ENCODE measurements at regions not wholly inside any gene's neighbourhood (a gene's known extent, or its start where the extent isn't known, plus 50 kb on each side); places are given as distances from the start of the nearest gene placed in this dataset.

- no peak for DNase-seq
Measured at GRCh38 chr2:71888751-71889445, 258.8 kb downstream of the CYP26B1 start.

- DNase-seq, result no peak
Measured at GRCh38 chr2:71887196-71887595, 260.5 kb downstream of the CYP26B1 start.

GRCh38 chr2:71886241-71886640 is 261.4 kb downstream of the CYP26B1 start:
- DNase-seq, result no peak

- DNase-seq, result peak; percentile 9
Measured at GRCh38 chr2:71884303-71885042, 263.2 kb downstream of the CYP26B1 start.

- DNase-seq, result peak; percentile 58
Measured at GRCh38 chr2:71882949-71883472, 264.7 kb downstream of the CYP26B1 start.

DNA sequence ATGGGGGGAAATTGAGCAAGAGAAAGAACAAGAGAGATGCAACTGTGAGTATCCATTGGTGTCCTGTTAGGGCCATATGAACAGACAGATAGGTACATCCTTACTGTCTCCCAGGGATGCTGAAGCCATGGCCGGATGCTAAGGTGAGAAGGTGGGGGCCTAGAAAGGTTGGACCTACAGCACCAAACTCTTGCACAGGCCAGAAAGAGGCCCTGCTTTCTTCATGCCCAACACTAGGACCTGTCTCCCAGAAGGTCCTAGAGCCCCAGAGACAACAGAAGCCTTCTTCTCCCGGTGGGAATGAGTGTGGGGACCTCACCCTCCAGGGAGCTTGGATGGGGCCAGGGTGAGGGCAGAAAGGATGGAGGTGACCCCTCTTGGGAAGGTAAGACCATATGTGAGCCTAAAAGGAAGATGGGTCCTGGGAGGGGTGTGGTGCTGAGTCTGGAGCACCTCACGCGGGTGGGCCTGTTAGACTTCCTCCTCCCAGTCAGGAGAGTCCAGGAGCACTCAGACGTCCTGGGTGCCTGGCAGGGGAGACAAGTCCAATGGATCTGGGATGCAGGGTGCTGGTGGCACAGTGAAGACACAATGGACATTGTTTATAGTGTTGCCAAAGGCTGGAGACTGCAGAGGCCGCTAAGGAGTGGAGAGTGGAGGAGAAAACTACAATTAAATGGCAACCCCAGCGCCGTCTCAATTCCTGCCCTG is 265.3 kb downstream of the CYP26B1 start:
- DNase-seq, result no peak

- peak; percentile 27 for DNase-seq
Measured at GRCh38 chr2:71880846-71881610, 266.6 kb downstream of the CYP26B1 start.

GRCh38 chr2:71880287-71880686 is 267.4 kb downstream of the CYP26B1 start:
- no peak for DNase-seq

- no peak for DNase-seq
Measured at GRCh38 chr2:71879509-71880184, 268.0 kb downstream of the CYP26B1 start.

GRCh38 chr2:71878626-71879508 is 268.8 kb downstream of the CYP26B1 start:
- no peak for DNase-seq

GRCh38 chr2:71877636-71878035 is 270.0 kb downstream of the CYP26B1 start:
- no peak for DNase-seq

- DNase-seq, result no peak
Measured at GRCh38 chr2:71876542-71877451, 270.9 kb downstream of the CYP26B1 start.

- no peak for DNase-seq
Measured at GRCh38 chr2:71872466-71873051, 275.1 kb downstream of the CYP26B1 start.

DNA sequence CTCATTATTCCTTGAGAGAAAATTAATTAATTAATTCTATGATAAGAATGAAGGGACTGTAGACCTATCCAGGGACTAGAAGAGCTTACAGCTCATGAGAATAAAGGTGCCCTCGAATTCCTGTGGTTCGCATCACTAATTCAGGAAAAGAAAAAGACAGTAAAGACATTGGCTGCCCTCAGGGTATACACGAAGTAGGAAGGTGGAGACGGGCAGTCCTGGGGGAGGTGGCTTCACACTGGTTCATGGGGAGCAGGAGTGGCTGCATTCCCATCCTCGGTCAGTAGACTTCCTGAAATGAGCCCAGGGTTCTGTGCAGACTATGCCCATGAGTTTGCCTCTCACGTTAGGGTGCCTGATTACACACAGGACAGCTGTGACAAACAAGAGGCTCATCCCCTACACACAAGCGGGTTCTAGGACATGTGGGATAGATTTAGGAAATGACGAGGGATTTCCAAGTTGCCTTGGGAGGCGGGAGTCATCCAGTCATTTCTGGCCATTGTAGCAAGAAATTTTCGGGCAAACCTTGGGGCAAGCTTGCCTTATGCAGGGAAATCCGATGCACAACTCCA is 282.2 kb downstream of the CYP26B1 start:
- no peak for DNase-seq

DNA sequence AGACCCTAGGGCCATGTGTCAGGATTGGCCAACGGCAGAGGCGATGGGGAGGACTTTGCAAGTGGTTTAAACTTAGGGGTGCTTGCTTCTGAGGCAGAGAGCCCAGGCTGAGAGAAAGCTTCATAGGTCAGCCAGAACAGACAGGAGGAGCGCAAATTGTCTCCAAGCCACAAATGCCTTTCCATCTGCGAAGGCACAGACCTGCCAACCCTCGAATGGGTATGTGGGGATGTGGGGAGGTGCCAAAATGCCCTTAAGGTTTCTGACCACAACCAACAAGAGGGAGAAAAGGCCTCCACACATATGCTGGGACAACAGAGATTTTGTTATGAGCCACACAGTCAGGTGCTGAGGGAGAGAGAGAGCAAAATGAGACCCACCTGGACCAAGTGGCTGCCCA is 283.6 kb downstream of the CYP26B1 start:
- no peak for DNase-seq

DNA sequence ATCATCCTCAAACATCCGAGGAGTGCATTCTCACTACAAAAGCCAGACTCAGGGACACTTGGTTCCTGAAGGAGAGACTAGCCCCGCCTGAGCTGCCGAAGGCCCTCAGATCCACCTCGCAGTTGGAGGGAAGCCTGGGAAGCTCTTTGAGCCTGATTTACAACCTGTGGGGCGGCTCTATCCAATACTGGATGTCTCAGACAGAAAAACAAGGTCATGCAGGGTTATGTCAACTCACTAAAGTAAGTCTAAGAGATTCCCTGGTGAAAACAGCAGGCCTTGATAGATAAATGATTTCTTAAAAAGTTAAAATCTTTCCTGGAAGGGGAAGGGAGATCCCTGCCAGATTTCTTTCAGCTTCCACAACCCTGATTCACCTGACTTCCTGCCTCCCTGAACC is 284.3 kb downstream of the CYP26B1 start:
- no peak for DNase-seq

DNA sequence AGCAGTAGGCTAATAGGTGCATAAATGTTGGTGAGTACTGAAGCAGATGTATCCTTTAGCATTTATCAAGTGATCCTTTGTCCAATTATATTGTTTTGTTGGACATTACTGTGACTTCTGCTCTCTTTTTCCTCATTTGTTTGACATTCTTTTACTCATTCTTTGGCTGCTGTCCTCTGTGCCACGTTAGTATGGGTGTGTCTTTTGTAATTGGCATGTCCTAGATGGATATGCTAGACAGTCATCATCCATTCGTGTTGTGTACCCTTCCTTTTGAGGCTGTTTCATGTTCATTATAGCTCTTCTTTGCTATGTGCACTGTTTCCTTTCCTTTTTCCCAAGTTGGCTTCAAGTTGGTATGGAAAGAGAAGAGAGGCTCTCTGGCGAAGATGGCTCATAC is 284.7 kb downstream of the CYP26B1 start:
- no peak for DNase-seq

- no peak for DNase-seq
Measured at GRCh38 chr2:71861186-71862160, 286.2 kb downstream of the CYP26B1 start.

Measured in T1000 (cell line).